H4 (cell line): ENCODE measurements at regions not wholly inside any gene's neighbourhood (a gene's known extent, or its start where the extent isn't known, plus 50 kb on each side); places are given as distances from the start of the nearest gene placed in this dataset.
"Not testable (repeated sequence)": the region's sequence is repeated elsewhere in the genome, so short reads cannot be mapped to it uniquely, and the experiment has no call there.

Experiments
- DNase-seq: peaks from one replicate; pipeline ENCODE4 v3.0.0-alpha.2; 2015; ENCODE audit warnings: low spot score

DNA sequence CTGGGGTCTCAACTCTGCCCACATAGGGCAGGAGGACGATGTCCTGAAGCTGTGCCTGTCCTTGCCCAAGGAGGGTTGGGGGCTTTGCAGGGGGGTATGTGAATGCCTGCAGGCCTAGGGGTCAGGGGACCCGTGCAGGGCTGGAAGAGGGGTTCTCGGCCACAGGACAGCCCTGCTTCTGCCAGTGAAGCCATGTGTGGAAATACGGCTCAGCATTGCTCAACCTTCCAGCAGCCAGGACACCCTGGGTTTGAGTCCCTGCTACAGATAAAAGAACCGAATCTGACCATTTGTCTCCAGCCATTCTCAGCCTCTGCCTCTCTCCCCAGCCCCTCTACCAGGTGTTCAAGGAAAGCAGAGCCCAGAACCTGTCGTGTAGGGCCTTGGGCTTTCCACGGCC, 61.9 kb upstream of the SULF2 start:
- DNase-seq, result not testable (repeated sequence)

DNA sequence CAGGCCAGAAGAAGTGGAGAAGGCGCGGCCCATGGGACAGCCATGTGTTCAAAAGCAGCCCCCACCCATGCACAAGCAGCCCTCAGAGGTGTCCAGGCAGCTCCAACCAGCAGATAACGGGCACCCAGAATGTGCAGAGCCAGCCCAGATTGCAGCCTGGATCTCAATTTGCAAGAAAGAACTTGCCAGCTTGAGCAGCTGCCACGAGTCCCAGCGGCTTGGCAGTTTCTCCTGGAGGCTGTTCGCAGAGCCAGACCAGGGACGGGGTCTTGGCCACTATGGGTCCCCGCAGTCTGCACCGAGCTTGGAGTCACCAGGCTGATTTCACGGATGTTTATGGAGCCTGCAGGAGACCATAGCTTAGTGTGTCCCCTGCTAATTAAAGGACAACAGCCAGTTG, 61.4 kb upstream of the SULF2 start:
- not testable (repeated sequence) for DNase-seq

DNA sequence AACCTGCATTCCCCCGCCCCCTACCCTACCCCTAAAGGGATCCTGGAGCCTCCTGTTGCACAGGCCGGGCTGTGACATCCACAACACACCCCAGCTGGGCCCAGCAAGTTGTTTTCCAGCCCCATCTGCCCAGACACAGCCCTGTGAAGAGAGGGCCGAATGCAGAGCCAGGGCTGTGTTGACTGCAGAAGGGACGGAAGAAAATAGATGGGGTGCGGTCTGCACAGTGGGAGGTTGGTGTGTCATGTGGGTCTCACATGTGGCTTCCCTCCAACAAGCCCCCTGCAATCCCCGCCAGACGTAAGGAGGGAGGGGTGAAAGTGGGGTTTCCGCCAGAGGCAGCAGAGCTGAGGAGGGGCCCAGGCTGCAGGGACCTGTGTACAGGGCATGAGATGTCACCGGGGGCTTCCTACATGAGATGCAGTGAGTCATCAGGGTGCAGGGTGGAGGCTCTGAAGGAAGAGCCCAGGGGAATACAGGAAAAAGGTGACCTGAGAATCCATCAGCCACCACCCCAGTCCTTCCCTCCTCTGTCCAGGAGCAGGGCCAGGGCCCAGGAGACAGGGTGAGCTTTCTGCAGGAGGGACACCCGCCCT, 60.2 kb upstream of the SULF2 start:
- DNase-seq, result not testable (repeated sequence)

DNA sequence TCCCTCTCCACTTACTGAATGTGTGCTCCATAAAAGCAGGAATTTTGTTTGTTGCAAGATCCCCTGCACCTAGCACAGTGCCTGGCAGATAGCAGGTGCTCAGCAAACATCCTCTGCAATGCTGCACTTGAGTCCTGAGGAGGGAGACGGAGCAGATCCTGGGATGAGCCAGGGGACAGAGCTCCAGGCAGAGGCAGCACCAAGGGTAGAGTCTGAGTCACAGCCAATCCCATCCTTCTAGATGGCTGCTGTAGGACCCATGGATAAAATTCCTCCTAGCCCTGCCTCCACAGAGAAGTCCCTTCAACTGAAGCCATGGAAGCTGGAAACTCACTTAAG, 59.3 kb upstream of the SULF2 start:
- DNase-seq, result not testable (repeated sequence)

DNA sequence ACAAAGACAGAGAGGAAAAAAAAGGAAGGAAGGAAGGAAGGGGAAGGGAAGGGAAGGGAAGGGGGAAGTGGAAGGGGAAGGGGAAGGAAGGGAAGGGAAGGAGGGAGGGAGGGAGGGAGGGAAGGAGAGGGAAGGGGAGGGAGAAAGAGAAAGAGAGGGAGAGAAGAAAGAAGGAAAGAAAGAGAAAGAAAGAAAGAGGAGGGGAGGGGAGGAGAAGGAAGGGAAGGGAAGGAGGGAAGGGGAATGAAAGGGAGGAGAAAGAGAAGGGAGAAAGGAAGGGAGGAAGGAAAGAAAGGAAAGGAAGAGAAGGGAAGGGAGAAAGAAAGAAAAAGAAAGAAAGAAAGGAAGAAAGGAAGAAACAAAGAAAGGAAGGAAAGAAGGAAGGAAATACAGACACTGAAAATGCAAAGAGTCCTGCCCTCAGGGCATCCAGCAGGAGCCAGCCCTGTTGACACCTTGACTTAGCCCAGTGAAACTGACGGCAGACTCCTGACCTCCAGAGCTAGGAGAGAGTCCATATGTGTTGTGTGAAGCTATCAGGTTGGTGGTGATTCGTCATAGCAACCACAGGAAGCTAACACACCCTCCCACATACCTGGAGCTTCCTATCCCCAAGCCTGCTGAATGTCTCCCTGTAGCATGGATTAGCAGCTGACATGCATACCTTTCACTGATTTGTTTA, 58.7 kb upstream of the SULF2 start:
- DNase-seq, result no peak

DNA sequence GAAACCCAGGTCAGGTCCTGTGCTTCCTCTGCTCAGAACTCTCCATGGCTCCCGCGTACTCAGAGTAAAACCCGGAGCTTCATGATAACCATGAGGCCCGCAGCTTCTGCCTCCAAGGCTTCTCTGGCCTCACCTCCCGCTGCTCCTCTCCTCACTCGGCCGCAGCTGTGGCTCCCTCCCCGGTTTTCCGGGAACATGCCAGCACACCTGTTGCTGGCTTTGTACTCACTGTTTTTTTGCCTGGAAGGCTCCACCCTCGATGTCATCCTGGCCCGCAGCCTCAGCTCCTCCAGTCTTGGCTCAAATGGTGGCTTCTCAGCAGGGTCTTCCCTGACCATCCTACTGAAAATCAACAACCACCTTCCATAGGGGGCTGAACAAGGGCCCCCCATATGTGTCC, 57.7 kb upstream of the SULF2 start:
- not testable (repeated sequence) for DNase-seq

DNA sequence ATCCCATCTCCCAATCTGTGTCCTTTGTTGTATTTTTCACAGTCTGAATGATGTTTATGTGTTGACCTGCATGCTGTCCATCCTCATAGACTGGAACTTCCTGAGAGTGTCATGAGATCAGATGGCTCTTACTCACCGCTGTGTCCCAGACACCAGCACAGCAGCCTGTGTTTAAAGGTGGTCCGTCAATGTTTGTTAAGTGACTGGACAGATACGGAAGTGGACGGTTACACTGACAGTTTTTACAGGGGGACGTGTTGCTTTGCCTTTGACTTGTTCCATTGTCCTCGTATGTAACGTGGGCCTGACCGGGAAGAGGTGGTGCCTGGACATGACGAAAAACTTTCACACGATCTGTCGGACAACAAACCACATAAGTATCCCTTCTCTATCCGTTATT, 56.7 kb upstream of the SULF2 start:
- not testable (repeated sequence) for DNase-seq

DNA sequence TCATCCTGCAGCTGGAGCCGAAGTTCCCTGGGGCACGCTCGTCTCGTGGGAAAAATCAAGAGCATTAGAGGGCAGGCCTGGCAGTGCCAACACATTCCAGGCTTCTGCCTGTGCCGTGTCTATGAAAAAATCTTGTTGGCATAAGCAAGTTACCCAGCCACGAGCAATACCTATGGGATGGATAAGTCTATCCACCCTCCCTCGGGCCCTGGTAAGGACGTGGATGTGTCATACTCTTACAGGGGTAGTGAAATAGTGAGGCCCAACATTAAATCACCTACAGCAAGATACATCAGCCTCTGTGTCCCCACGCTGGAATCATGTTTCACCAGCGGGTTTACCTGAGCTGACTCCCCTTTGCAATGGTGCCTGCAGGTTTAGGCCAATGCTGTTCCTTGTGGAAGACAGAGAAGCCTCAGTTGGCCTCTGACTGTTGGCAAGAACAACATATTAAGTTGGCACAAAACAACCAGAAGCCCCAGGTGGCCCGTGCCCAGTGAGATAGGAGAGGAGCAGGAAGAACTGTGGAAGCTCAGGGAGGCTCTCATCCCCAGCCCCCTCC, 51.1 kb upstream of the SULF2 start:
- not testable (repeated sequence) for DNase-seq
